ENCODE measurements at regions not wholly inside any gene's neighbourhood (a gene's known extent, or its start where the extent isn't known, plus 50 kb on each side); places are given as distances from the start of the nearest gene placed in this dataset.
"Not testable (repeated sequence)": the region's sequence is repeated elsewhere in the genome, so short reads cannot be mapped to it uniquely, and the experiment has no call there.

DNA sequence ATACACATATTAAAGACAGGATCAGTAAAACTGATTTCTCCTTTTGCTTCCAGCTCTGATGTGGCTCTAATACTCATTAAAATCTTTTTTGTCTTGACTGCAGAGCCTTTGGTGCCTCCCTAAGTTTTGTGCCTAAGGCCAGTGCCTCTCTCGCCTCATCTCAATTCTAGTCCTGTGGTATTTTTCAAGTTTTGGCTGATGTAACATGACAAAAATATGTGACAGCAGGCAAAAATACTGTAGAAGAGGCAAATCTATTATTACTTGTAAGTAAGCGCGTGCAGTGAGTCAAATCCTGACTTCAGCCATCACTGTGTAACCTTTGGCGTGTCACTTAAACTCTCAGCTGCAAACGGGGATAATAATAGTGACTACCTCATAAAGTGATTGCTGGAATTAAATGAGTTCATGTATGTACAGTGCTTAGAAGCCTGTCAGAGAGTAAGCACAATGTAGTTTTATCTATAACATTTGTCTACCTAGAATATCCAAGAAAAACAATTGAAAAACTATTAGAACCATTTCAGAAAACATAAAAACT is 74.0 kb downstream of the MAB21L3 start:
- no peak for DNase-seq (ENCODE audit: low read depth)

DNA sequence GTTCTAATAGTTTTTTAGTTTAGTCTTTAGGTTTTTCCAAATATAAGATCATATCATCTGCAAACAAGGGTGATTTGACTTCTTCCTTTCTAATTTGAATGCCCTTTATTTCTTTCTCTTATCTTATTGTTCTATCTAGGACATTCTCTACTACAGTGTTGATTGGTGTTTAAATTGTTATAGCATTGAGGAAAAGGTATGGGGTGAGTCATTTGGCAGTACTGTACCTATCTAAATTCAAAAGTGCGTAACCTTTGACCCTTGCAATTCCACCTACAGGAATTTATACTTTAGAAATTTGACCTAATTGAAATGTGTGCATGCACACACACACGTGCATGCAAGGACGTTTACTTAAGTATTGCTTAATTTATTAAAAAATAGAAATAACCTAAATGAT is 78.3 kb downstream of the MAB21L3 start:
- DNase-seq (ENCODE audit: low read depth), result no peak

DNA sequence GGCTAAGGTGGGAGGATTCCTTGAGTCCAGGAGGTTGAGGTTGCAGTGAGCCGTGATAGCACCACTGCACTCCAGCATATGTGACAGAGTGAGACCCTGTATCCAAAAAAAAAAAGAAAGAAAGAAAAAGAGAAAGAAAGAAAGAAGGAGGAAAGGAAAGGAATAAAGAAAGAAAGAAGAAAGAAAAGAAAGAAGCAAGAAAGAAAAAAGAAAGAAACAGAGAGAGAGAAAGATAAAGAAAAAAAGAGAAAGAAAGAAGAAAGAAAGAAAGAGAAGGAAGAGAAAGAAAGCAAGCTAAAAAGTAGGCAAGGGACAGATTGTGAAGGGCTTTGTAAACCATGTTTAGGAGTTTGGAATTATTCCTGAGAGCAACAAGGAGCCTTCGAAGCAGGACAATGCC is 80.1 kb downstream of the MAB21L3 start:
- no peak for DNase-seq (ENCODE audit: low read depth)

DNA sequence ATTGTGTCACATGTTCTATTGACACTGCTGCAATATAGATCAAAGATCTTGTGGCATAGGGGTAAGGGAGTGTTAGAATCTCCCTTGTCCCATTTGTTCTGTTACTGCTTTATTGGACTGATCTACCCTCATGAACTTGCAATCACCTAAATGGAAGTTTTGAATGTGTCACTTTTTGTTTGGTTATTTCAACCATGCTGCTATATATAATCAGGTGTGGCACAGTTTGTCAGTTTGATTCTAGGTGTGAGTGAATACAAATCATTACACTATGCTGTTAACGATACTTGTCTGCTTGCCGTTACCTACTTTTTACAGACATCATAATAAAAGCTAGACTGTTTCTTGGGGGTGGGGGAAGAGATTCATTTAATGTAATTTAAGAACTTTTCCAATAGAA is 82.6 kb downstream of the MAB21L3 start:
- DNase-seq (ENCODE audit: low read depth), result no peak

DNA sequence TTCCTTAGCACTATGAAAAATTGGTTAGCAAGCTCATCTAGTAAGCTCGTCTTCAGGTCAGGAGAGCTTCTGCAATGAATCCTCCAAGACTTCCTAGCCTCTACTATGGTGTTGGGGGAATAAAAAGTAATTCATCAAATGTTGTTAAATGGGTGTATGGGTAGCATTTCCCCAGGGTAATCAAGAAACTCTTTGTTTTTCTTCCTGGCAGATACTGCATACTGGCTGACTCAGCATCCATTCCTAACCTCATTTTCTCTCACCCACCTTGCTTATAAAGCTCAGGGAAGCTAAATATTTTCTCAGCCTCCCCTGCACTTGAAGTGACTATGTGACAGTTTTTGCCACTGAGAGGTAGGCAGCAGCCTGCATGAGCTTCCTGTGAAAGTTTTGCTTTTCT is 83.4 kb downstream of the MAB21L3 start:
- no peak for DNase-seq (ENCODE audit: low read depth)

DNA sequence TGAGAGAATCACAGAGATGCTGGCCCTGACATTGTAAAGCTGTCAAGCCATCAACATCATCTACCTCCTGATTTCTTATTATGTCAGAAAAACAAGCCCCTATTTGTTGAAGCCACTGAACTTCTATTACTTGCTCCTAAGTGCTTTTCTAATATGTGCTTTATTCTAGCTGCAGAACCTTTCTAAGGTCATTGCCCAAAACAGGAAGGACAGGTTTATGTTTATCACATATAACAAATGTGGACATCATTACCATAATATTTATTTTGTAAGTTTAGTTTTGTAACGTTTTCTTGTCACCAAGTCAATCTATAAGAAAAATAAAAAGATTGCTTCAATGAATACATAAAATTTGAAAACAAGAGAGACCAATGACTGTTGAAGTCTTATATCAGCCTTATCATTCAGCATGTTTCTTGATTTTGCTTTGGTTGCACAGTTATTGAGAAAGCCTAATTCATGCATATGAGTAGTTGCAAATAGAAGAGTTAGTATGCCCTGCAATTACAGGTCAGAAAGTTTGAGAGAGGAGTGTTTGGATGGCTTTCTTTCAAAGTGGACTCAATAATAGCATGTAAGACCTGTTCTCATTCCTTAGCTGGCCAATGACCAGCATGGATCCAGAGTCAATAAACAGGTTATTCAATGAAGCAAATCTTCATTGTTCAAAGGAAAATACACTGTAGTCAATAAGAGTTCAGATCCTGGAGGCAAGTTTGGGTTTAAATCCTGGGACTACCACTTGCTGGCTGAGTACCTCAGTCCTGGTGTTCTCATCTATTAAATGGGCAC is 84.1 kb downstream of the MAB21L3 start:
- no peak for DNase-seq (ENCODE audit: low read depth)

DNA sequence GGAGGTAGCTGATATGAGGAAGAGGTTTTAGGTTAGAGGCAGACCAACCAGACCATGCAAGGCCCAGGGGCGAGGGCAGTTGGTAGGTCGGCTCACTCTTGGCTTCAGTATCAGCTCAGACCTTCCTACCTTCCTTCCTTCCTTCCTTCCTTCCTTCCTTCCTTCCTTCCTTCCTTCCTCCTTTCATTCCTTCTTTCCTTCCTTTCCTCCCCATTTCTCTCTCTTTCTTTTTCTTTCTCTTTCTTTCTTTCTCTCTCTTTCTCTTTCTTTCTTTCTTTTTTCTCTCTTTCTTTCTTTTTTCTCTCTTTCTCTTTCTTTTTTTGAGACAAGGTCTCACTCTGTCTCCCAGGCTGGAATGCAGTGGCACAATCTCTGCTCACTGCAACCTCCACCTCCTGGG is 89.1 kb downstream of the MAB21L3 start:
- not testable (repeated sequence) for DNase-seq (ENCODE audit: low read depth)

DNA sequence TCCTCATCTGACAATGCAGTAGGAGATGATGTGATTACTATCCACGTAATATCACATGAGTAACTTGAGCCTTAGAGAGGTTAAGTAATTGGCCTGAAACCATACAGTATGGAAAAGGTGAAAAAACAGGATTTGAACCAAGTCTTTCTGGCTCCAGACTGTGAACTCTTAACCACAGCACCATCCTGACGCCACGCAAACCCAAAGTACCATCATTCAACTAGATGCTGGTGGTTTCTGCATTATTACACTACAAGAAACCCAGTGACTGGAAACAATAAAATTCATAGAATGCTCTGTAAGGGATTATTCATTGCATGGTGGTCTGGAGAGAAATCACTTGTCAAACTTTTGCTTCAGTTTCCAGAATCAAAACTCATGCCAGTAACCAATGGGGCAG is 90.7 kb downstream of the MAB21L3 start:
- no peak for DNase-seq (ENCODE audit: low read depth)

DNA sequence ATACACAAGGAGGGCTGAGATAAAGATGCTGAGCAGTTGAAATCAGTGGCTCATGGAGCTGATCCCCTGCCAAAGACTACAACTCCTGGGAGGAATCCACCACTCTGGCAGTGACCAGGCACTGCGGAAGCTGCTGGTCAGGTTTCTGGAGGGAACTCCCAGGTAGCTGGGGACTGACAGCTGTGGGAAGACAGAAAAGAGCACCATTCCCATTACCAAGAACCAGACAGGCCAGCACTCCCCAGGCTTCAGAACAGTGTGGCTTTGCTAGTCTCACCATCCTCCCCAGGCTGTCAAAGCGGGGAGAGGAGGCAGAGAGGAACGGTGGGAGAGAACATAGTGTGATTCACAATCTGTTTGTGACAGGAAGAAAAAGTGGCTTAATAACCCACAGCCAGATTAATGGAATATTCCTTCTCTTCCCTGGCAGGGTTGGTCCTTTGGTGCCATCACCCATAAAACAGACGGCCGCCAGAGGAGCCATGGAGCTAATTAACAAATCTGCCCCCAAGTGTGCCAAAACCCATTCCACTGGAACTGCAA is 92.1 kb downstream of the MAB21L3 start:
- DNase-seq (ENCODE audit: low read depth), result no peak

DNA sequence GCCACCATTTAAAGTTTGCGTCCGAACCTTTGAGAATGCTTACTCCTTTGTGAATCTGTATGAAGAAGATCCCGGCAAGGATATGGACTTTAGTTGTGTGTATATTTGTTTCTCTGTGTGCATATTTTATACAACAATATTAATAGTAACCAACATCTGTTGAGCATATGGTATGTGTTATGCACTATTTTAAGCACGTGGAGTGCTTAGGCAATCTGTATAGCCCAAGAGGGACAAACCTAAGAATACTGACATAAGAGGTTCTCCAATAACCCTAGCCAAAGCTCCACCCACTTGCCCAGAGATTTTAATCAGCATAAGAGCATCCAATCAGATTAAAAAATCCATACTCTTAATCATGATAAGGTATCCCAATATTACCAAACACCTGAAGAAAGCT is 92.7 kb downstream of the MAB21L3 start:
- no peak for DNase-seq (ENCODE audit: low read depth)

DNA sequence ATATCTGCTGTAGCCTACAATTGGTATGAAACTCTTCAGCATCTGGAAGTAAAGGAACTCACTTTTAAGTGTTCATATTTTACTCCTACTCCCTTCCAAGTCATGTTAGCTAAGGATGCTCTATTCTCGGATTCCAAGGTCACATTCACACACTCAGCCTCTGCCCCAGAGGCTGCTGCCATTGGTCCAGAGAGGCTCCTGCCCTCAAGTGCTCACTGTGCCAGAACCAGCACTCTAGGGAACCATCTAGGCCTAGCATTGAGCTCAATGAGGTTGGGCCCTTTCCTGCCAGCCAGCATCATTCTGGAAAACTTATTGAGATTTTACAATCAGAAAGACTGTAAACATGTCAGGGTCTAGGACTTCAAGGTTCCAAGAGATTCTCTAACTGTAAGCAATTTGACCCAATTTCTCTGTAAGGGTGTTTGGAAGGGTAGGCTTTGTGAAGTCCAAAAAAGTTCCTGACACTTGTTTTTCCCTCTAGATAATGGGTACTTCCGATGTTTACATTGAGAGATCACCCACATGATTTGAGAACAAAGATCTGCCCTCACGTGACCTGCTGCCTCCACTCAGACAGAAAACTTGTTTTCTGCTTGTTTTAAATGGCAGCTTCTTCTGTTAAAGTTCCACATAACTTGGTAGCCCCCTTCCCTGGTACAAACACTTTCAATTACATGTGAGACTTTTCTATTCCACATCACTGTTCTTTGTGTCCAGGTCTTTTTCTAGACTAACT is 94.9 kb downstream of the MAB21L3 start:
- no peak for DNase-seq (ENCODE audit: low read depth)

DNA sequence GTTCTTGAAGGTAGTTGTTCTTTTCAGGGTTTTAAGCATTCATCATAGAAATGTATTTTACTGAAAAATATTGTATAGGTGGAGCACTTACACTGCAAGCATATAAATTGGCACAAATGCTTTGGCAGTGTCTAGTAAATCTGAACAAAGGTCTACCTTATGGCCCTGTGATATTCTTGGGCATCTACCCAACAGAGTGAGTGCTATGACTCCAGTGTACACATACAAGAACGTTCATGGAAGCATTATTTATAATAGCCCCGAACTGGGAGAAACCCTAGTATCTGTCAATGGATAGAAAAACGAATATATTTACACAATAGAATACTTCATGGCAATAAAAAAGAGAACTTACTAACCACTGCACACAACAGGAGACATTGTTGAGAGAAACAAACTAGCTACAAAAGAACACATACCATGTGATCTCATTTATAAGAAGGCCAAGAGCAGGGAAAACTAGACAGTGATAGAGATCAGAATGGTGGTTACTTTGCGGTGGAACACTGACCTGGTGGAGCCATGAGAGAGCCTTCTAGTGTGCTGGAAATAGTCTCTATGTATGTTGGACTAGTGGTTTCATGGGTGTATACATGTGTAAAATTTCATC is 96.0 kb downstream of the MAB21L3 start:
- no peak for DNase-seq (ENCODE audit: low read depth)

DNA sequence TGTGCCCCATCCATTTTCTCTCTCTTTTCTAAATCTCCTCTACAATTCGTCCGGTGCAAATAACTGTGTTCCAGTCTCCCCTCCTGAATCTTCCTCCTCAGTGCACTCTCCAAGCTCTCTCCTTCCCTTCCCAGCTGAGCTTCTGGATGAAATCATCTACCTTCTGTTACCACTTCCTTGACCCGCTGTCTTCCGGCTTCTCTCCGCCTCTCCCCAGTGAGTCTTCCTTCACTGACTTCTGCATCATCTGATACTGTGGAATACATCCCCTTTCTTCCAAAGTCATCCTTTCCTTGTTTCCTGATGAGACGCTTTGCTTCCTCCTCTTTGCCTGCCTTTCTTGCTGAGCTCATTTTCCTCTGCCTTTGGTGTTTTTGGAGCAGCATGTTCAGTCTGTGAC is 96.9 kb downstream of the MAB21L3 start:
- no peak for DNase-seq (ENCODE audit: low read depth)

DNA sequence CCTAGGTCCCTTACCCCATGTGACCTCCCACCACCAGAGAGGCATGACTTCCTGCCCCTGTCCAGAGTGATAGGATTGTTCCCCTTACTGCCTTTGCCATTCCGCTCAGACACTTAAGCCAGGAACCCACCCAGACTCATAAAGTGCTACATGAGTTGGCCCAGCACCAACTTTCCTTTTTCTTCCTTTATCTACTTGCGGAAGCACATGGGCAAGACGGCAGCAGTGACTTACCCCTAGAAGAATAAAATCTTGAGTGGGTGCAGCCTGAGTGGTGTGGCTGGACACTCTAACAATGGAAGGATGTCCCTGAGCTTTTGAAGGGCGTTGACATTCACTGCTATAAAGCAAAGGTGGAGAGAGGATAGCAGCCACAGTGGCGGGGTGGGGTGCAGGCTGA is 100.1 kb downstream of the MAB21L3 start:
- no peak for DNase-seq (ENCODE audit: low read depth)

DNA sequence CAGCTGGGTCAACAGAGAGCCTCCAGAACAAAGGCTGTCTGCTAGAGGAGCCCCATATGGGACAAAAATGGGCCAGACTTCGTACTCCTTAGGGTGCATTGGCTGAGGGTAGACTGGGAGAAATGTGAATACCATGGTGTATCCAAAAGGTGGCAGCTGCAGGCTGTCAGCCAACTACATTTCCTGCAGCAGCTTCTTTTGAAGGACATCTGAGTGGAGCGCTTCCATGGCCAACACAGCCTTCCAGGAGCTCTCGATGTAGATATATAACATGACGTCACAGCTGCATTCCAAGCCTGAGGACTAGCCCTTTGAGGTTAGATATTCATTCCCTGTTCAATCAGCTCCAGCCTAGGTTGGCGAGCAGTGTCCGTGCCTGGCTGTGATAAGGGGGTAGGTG is 107.7 kb downstream of the MAB21L3 start:
- no peak for DNase-seq (ENCODE audit: low read depth)

DNA sequence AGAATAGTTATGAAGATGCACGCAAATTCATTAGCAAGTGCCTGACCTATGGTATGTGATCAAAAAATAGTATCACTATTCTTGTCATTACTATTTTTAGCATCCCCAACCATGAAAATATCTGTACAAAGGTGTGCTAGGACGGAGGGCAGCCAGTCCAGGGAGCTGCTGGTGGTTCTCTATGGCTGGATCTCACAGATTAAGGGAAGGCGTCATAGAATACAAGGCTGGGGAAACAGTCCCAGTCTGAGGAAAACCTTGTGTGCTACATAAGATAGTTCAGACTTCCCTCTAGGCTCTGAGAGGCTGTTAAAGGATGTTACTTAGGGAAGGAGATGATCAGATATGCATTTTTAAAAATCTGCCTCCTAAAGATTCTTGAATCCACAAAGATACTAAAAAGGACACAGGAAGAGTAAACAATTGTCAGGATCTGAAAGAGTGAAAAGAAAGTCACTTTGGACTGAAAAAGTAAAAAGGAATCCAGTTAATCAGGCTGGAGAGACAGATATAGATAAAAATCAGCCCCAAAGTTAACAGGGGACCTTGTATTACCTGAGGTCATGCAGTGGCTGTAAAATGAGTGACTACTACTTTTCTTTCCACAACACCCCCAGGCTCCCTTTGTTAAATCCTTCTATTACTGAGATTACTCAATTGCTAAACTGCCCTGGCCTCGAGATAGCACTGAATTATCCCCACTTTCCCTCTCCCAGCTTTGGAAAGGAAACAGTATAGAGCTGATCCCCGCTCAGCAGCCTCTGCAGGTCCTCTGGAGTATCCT is 108.6 kb downstream of the MAB21L3 start:
- DNase-seq (ENCODE audit: low read depth), result no peak

DNA sequence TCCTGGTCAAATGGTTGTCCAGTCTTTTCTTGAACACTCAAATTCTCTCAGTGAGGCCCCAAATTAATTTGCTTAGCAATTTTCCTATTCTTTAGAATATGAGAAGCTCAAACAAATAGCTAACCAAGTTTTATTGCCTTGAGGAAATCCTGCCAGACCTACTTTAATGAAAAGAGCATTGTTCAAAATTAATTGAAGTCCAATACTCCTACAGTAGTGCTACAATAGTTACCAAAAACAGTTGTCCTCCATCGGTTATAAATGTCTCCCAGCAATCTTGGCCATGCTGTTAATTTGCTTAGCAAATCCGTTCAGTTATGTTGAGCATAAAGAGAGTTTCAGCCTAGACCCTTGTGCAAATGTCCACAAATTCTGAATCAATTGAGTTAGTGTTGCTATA is 112.9 kb downstream of the MAB21L3 start:
- DNase-seq (ENCODE audit: low read depth), result no peak

DNA sequence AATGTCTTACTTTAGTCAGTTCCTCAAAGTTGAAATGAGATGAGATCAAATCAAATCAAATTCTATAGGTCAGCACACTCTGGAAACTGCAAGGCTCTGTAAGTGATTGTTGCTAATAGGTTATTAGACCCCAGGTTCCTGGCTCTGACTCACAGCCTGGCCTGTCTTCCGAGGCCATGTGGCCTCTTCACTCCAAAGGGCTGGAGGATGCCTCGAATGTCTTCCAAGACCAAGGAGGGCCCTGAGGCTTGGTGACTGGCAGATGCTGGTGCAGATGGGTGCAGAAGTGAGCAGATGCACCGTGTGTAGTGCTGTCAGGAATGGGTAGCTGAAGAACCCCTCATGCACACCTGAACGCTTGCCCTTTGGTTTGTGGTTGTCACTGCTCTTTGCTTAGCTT is 113.4 kb downstream of the MAB21L3 start:
- no peak for DNase-seq (ENCODE audit: low read depth)

DNA sequence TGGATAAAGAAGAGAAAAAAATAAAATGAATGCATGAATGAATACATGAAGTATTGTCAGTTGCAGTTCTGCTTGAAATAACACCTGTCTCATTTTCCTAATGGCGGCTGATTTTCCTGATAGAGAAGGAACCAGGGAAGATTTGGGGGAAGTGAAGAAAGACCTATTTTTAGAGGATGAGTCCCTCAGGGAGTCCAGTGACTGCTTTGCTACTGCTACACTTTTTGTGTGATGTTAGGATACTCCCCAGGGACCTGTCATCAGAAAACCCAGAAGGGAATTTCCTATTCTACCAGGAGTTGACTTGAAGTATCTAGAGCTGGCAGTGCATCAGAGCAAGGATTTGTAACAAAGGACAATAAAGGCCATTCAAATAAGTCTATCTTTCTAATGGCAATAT is 114.8 kb downstream of the MAB21L3 start:
- DNase-seq (ENCODE audit: low read depth), result no peak

DNA sequence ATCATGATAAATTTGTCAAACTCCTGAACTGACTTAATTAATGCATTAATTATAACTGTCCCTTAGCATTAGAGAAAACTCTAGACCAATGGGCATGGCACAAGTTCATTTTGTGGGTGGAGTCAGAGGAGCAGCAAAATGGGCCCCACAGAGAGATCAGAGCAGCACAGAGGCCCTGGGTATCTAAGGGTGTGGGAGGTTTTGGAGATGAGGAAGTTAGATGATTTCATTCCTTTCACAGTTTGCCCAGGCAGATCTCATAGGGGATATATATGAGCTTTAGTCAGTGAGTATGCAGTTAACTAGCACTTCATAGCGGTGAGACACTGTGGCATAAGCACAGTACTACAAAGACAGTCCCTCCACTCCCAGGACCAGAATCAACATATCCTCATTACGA is 117.3 kb downstream of the MAB21L3 start:
- DNase-seq (ENCODE audit: low read depth), result no peak

DNA sequence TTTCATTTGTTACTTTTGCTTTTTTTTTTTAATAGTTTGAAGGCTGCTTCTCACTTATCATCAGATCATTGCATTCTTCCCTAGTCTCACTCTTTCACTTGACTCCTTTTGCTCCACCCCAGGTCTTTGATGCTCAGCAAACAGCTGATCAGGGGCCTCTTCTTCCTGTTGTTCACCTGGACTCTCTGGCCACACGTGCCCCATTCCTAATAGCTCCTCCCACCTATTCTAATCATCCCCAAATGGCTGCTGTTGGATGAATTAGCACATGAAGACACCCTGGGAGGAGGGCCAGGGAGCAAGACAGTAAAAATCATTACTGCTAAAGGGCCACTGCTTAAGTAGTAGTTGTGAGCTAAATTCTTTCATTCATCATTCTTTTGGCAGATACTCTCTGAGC is 119.5 kb downstream of the MAB21L3 start:
- DNase-seq (ENCODE audit: low read depth), result no peak

DNA sequence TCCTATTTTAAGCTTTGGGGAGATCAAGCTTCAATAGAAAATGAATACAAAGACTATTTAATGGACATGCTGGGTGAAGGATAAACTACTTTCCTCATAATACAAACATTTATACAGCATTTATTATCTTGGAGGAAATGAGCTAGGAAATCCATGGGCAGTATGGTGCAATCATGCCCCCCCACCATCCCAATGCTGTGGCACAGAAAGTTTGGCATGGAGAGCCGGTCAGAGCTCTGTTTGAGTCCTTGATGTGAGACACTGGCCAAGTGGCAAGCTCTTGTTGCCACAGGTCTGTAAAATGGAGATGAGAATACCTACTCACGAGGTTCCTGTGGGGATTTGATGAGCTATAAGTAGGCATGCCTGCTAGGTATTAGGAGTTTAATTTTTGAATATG is 120.6 kb downstream of the MAB21L3 start:
- DNase-seq (ENCODE audit: low read depth), result no peak
